ENCODE measurements at regions not wholly inside any gene's neighbourhood (a gene's known extent, or its start where the extent isn't known, plus 50 kb on each side); places are given as distances from the start of the nearest gene placed in this dataset.
"Not testable (repeated sequence)": the region's sequence is repeated elsewhere in the genome, so short reads cannot be mapped to it uniquely, and the experiment has no call there.

DNA sequence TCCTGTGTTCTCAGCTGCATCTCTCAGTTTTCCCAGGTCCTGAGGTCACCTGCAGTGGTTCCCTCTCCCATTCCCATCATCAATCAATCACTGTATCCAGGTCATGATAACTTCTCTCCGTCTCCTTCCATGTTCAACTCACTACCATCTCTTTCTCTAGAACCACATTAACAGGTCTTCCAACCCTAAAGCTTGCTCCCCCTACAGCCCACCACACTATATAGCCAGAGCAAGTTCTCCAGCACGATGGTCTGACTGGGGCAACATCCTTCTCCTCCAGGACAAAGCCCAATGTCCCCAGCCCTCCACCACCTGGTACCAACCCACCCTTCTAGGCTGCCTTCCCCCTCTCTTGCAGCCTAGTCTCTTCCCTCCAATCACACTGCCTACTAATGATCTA is 241.6 kb downstream of the CDK5RAP2 start:
- no peak for DNase-seq (ENCODE audit: low spot score)

DNA sequence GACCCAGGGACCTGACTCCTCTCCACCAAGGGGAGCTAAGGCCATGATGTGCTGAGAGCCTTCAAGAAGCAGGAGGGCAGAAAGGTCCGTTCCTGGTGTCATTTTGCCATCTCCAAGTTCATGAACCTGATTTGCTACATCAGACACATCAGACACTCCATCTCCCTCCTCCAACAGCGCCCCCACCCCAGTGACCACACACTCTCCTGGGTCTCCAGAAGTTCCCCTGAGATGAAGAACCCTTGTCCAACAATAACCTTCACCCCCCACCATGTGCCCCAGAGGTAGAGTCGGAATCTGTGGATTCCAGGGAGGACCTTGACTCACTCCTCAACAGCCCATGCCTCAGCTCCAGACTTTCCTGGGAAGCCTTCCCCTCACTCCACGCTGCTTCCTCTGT is 242.8 kb downstream of the CDK5RAP2 start:
- DNase-seq (ENCODE audit: low spot score), result no peak

DNA sequence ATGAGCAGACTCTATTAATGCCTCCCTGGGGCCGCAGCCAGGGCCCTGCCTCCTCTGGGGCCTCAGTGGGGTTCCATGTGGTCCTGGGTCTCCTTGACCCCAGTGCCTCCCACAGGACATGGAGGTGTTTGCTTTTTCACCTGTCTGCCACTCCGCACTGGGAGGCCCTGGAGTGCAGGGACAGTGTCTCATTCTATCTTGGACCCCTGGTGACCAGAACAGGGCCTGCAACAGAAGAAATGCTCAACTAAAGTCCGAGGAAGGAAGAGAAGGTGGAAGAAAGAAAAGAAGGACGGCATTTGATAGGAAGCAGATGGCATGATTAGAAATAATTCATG is 243.2 kb downstream of the CDK5RAP2 start:
- DNase-seq (ENCODE audit: low spot score), result no peak

DNA sequence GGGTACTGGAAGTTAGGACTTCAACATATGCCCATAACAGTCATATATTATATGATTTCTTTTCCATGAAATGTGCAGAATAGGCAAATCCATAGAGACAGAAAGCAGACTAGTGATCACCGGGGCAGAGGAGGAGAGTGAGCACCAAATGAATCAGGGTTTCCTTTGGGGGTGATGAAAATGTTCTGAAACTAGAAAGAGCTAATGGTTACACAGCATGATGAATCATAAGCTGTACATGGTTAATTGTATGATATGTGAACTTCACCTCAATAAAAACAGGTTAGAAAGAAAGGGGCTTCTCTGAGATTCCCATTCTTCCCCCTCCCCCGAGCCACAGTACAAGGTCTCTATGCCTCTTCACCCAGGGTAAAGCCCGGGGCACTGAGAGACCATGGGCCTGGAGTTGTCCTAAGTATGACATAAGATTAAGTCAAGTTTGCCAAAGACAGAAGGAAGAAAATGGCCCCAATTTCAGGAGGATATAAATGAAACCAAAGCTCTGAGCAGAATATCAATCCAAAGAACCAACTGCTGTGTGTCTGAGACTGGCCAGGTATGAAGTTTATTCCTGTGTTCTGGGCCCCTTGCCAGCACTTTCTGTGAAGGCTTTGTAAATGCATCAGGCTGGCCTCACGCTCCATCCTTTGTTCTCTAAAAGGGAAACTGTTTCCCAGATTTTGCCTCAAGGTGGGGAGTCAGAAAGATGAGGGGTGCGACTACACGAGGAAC is 243.8 kb downstream of the CDK5RAP2 start:
- DNase-seq (ENCODE audit: low spot score), result no peak

DNA sequence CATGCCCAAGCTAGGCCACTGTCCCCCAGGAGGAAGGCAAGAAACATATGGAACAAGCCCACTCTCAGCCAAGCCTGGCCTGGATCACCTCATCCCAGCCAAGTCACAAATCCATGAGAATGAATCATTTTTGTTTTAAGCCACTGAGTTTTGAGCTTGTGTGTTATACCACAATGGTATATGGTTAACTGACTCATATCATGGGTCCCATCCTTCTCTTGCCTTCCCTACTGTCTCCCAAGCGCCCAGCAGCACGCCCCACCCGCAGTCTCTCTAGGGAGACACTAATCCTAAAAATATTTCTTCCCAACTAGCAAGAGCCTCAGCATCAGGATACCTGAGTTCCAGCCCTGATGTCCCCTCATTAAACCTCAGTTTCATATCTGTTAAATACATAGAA is 248.1 kb downstream of the CDK5RAP2 start:
- no peak for DNase-seq (ENCODE audit: low spot score)

DNA sequence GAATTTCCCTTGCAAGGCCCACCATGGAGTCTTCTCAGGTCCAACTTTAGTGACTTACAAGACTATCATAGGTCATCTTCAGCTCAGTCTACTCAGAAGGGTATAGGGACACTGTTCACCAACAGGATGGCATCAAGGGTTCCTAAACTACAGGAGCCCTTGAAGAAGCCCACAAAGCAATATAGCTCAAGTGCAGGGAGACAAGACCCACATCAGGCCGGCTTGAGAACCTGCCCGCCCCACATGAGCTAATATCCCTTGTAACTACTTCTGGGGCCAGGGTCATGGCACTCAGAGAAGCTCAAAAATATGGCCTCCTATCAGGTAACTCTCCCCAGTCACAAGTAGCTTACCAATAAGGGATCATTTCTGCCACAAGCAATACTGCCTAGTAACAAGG is 249.9 kb downstream of the CDK5RAP2 start:
- no peak for DNase-seq (ENCODE audit: low spot score)

DNA sequence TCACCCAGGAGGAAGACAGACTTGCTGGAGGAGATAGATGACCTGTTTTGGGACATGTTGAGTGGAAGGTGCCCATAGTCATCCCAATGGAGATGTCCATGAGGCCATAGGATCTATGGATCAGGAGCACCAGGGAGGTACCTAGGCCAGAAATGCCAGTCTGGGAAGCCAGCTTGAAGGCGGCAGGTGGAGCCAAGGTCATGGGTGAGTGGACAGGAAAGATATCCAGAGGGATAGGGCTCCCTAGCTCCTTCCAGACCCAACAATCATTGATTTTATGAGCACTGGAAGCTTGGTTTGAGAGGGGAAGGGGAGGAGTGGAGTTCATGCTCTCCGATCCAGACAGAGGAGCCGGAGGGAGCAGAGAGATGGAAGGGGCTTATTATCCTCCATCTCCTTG is 252.6 kb downstream of the CDK5RAP2 start:
- no peak for DNase-seq (ENCODE audit: low spot score)

DNA sequence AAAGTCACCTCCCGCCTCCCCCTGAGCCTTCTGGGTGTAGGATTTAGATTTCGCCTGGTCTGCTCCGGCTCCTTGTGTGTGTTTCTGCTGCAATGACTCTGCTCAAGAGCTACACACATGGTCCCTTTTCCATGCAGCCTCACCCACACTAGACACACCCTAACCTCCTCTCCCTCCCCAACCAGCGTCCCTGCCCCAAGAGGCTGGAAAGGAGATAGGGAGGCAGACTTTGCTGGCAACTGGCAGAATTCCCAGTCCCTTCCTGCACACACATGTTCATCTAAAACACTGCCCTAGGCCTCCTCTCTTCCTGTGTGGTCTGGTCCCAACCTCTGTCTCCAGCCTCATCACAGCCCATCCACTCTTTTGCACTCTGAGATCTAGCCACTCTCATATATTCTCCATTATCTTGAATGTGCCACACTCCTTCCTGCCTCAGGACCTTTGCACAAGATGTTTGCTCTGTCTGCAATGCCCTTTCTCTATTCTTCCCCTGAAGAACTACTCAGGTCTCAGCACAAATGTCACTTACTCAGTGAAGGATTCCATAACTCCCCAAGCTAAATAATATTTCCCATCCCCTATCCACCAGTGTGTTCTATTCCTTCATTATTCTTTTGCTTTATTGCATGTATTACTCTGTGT is 253.8 kb downstream of the CDK5RAP2 start:
- DNase-seq (ENCODE audit: low spot score), result no peak

DNA sequence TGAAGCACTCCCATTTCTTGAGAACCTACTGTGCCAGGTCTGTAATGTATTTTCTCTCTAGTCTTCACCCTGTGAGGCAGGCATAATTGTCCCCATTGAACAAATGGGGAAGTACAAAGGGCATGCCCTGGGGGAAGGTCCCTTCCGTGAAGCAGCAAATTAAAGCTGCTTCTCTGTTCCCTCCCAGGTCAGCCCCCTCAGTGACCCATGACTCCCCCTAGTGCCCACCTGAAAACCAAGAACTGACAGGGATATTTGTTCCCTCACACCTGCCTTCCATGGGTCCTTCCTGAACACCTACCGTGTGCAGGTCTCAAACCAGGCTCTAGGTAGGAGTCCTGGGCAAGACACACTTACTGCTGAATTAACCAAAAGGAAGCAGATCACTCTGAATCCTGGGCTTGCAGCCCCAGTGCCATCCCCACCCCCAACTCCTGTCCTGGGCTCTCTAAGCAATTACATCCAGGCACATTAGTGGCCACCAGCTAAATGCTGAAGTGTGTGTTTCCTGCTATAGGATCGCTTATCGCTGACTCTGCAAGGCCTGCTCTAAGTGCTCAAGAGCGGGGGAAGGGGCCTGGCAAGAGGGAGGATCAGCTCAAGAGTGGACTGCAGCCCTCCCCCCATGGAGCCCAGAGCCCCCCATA is 254.8 kb downstream of the CDK5RAP2 start:
- no peak for DNase-seq (ENCODE audit: low spot score)

DNA sequence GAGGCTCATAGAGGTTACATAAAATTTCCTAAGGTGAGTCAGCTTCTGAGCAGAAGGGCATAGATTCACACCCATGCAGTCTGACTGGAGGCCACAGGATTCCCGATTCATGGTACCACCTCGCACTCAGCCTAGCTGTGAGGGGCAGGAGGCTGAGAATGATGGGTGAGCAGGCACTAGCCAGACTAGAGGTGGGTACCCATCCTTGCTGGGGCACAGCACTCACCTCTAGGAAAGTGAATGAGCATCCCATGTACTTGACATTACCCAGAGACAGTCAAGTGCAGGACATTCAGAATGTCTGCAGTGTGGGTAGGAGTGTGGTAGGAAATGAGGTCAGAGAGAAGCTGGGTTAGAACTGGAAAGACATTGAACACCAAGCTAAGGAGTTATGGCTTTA is 255.5 kb downstream of the CDK5RAP2 start:
- no peak for DNase-seq (ENCODE audit: low spot score)

DNA sequence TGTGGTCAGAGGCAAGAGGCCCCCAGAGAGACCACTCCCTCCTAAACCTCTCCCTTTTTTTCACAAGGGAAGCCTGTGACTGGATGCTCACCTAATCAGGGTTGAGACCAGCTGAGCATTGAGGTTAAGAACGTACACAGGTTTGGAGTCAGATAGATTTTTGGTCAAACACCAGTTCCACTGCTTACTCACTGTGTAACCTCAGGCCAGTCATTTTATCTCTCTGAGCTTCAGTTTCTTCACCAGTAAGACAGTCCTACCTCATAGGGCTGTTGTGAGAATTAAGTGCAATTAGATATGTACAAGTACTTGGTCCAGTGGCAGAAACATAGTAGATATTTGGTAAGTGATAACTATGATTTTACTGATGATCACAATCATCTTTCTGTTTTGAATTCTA is 256.8 kb downstream of the CDK5RAP2 start:
- DNase-seq (ENCODE audit: low spot score), result no peak

DNA sequence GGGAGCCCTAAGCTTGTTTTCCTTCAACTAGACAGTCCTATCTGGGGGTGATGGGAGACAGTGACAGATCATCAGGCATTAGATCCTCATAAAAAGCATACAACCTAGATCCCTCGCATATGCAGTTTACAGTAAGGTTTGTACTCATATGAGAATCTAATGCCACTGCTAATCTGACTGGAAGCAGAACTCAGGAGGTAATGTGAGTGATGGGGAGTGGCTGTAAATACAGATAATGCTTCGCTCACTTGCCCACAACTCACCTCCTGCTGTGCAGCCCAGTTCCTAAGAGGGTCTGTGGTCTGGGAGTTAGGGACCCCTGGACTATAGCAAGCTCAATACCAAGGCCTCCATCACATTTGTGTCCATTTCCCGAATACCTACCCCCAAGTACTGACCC is 260.5 kb downstream of the CDK5RAP2 start:
- DNase-seq (ENCODE audit: low spot score), result no peak

DNA sequence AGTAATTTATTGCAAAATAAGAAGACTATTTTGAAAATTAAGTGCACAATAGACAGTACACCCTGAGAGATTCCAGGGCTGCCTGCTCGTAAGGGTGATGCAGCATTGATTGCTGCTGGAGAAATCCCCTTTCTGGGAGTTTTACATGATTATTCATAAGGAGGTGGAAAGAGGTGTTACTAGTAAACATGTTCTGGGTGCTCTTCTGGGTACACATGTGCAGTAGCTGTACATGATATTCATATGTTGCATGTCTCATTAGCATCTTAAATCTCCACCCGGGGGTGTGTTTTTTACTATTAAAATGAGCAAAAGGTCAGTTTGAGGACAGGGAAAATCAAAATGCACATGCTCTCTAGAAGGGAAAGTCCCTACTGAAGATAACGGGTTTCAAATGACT is 264.8 kb downstream of the CDK5RAP2 start:
- DNase-seq (ENCODE audit: low spot score), result no peak

DNA sequence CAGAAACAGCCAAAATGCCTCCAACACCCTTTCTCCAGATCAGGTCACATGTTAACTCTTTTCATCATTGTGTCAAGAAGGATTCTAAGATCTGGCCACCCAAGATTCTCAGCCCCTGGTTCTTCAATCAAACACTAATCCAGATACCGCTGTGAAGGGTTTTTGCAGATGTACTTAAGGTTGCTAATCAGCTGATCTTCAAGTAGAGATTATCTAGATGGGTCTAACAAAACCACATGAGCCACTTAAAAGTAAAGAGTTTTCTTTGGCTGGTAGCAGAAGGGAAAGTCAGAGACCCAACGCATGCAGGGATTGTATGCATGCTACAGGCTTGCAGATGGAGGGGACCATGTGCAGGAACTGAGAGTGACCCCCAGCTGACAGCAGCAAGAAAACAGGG is 267.9 kb downstream of the CDK5RAP2 start:
- DNase-seq (ENCODE audit: low spot score), result no peak

DNA sequence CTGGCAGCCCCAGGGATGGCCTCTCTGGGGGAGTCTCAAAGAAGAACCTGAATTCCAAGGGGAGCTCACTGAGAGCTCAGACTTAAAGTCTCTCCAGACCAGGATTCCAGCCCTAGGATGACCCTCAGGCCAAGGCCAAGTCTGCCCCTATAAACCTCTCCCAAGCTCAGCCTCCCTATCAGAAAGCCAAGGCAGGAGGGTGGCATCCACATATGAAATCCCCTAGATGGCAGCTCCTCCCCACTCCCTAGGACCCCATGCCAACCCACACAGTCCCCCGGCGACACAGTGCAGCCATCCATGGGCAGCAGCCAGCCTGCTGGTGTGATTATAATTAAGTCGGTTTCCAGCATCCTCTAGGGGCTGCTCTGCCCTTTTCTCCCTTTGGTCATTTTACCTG is 269.9 kb downstream of the CDK5RAP2 start:
- DNase-seq (ENCODE audit: low spot score), result no peak

DNA sequence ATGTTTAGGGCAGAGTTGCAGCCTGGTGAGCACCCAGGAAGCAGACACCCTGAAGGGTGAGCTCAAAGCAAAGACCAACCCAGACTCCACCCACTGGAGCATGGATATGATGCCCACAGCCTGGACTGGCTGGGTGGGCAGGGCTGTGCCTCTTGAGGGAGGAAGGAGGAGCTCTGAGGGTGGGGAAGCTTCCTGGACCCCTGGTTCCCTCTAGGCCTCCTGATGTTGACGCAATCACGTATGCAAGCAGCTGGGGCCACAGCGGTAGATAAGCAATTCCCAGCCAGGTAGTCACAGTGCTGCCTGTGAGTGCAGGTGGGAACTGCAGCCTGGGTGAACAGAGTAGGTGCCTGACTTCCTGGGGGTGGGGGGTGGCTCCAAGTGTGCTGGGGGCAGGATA is 271.5 kb downstream of the CDK5RAP2 start:
- DNase-seq (ENCODE audit: low spot score), result no peak

DNA sequence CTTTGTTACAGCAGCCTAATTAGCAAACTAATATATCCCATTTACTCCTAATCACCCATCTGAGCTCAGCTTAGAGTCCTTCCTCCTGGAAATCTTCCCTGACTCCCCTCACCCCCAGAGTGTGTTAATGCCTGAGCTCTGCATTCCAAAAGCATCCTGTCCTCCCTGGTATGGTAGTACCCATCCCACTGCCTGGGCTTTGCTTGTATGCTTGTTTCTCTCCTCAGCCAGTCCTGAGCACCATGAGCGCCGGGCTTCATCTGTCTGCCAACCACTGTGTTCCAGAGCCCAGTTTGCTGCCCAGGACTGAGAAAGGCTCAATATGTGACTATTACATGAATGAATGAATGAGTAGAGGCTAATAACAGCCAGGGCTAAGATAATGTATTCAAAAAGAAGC is 272.4 kb downstream of the CDK5RAP2 start:
- no peak for DNase-seq (ENCODE audit: low spot score)

DNA sequence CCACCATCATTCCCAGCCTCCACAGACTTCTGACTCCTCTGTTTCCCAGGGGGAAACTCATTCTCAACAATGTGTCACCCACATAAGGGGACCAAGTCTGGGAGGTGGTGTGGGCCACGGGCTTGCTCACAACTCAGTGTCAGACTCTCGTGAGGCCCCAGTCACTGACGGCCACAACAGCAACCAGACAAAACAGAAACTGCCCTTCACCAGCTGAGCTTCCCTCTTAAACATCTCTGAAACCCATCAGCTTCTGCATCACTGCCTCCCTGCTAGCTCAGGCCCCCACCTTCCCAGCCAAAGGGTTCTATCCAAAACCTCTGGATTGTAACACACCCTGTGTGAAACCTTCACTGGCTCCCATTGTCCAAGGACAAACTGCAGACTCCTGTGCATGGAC is 273.4 kb downstream of the CDK5RAP2 start:
- DNase-seq (ENCODE audit: low spot score), result no peak

DNA sequence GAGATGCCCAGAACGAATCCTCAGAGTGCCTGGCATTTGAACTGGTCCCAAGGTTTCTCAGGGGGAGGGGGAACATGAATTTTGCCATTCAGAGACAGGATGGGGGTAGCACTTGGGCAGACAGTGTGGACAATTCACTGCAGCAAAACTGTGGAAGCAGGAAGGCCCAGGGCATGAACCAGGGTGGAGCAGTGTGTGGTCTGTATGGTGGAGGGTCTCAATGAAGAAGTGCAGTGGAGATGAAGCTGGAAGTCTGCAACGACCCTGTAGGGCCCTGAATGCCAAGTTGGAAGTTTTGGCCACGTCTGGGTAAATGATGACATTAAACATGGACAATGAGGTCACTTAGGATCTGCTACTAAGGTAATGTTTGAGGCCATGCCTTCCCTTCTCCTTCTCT is 273.9 kb downstream of the CDK5RAP2 start:
- DNase-seq (ENCODE audit: low spot score), result no peak

DNA sequence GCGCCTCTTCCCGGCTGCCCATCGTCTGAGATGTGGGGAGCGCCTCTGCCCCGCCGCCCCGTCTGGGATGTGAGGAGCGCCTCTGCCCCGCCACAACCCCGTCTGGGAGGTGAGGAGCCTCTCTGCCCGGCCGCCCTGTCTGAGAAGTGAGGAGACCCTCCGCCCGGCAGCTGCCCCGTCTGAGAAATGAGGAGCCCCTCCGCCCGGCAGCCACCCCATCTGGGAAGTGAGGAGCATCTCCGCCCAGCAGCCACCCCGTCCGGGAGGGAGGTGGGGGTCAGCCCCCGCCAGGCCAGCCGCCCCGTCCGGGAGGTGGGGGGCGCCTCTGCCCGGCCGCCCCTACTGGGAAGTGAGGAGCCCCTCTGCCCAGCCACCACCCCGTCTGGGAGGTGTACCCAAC is 275.1 kb downstream of the CDK5RAP2 start:
- not testable (repeated sequence) for DNase-seq (ENCODE audit: low spot score)

DNA sequence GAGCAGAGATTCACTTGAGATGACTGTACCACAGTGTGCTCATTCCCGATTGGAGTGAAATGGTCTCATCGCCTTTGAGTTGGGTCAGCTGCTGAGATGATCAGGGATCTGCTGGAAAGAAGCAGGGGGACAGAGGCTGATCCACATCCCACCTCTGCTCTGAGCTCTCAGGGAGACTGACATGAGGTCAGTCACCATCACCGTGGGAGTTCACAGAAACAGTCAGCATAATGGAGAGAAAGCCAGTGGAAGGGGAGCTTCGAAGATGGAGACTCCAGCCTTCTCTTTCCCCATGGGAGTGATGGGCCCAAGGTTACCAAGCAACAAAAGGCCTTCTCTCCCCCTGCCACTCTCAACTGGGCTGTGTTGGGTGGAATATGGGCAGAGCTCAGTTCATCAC is 276.4 kb downstream of the CDK5RAP2 start:
- no peak for DNase-seq (ENCODE audit: low spot score)

DNA sequence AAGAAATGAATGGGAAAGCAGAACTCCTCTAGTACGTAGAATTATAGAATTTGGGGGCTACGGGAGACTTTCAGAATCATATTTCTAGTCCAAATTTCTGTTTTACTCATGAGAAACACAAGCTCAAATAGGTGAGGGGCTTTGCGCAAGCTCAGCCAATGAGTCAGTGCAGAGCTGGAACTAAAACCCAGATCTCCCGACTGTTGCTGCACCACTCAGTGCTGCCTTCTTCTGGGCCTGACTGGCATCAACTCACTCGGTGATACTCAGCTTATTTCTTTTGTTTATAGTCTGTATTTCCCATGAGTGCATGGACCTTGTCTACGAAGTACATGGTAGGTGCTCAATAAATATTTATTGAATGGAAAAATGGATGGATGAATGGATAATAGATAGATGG is 280.2 kb downstream of the CDK5RAP2 start:
- DNase-seq (ENCODE audit: low spot score), result no peak

DNA sequence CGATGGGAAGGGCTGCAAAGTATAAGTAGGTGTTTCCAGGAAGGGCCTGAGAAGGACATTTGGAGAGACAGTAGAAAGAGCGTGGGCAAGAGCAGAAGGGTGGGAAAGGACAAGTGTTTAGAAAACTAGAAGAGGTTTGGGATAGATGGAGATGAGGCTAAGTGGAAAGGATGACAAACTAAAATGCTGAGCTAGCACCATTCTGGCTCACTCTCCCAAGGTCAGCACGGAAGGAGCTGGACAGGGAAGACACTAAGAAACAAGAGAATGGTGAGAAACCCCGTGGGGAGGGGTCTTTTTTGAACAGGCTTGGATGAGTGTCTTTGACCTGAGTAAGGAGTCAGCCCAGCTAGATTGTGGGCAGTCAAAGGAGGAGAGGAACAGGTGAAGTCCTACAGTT is 286.0 kb downstream of the CDK5RAP2 start:
- no peak for DNase-seq (ENCODE audit: low spot score)

DNA sequence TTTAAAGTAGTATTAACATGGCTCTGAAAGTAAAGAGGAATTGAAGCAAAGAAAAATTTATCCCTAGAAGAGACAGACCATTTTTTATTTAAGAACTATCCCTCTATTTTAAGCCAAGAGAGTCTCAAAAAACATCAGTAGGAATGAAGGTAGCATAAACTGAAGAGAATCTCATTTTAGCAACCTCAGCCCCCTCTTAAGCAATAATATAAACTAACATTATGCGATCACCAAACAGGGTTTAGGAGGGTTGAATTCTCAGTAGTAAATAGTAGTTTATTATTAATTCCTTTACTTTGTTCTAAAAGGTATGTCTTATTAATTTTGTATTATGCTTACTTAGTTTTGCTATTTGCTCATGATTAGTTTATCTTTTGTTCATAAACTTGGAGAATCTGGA is 287.4 kb downstream of the CDK5RAP2 start:
- no peak for DNase-seq (ENCODE audit: low spot score)
